ENCODE measurements at regions not wholly inside any gene's neighbourhood (a gene's known extent, or its start where the extent isn't known, plus 50 kb on each side); places are given as distances from the start of the nearest gene placed in this dataset.

- H3K9me3 Mint-ChIP-seq = peaks cover 4 to 6% of the 10 kb centered on the region in 2 experiments
- no peaks in the 10 kb centered on the region for H3K4me1 Mint-ChIP-seq
- H2BK120ac ChIP-seq (ENCODE audit: low read depth, low read length, poor library complexity, severe bottlenecking) = no peak overlapping the region
- no peaks in the 10 kb centered on the region for H4K20me1 ChIP-seq (ENCODE audit: control insufficient read depth, insufficient read depth, insufficient read length)
- H3K23me2 ChIP-seq (ENCODE audit: insufficient read length, low read depth, low read length, poor library complexity, severe bottlenecking) = no peaks in the 10 kb centered on the region
- no peak overlapping the region for H3T11ph ChIP-seq (ENCODE audit: low read length)
- H3K36me3 Mint-ChIP-seq (ENCODE audit: insufficient read depth in 1 of 3, low read depth in 3 of 3) = peaks cover 3 to 5% (median 5%) of the 10 kb centered on the region in 3 experiments; a peak in 5 of 7 replicates
- H3K9me3 ChIP-seq (ENCODE audit: control insufficient read depth, low read depth, low read length) = no peaks in the 10 kb centered on the region
- H2AK5ac ChIP-seq (ENCODE audit: insufficient read length, low read length) = no peak overlapping the region
- no peak overlapping the region for H3K27ac Mint-ChIP-seq
- no peak overlapping the region for H4K5ac ChIP-seq (ENCODE audit: insufficient read length, low read depth, low read length)
- H4K91ac ChIP-seq (ENCODE audit: insufficient read length, low read depth, low read length) = no peak overlapping the region
- H2AFZ ChIP-seq (ENCODE audit: low read length) = no peak overlapping the region
- no peak overlapping the region for H2BK15ac ChIP-seq (ENCODE audit: low read depth, low read length)
- H2BK12ac ChIP-seq (ENCODE audit: insufficient read length, low read depth, low read length) = no peak overlapping the region
- no peaks in the 10 kb centered on the region for H3K4me1 ChIP-seq (ENCODE audit: insufficient read depth, low read length)
- WGBS (ENCODE audit: extremely low coverage, insufficient read length, low lambda C conversion rate) = no CpG with 5 or more reads among the region's 4 CpGs
- no peak overlapping the region for H3K4me2 ChIP-seq (ENCODE audit: insufficient read depth, insufficient read length, low read length)
- H4K8ac ChIP-seq (replicated peaks; ENCODE audit: insufficient read length, low read depth, low read length) = no peak overlapping the region
- H3K27ac ChIP-seq (ENCODE audit: insufficient read length, low read depth, low read length) = no peak overlapping the region
- no peaks in the 10 kb centered on the region for H3K79me2 ChIP-seq (ENCODE audit: insufficient read depth, low read length)
- no peak for DNase-seq
- H3K27me3 Mint-ChIP-seq (ENCODE audit: low read depth) = no peaks in the 10 kb centered on the region; the same call in 1 of the 2 replicates
- no peak overlapping the region for H3K4me3 Mint-ChIP-seq
- H3K4ac ChIP-seq (ENCODE audit: low read depth, low read length) = no peak overlapping the region
- H3K23ac ChIP-seq (ENCODE audit: insufficient read length, low read depth, low read length) = no peak overlapping the region
- no peak overlapping the region for H3K9ac ChIP-seq (ENCODE audit: extremely low read depth, insufficient read length, low read length)
- no peak overlapping the region for H3K18ac ChIP-seq (ENCODE audit: insufficient read length, low read depth, low read length)
- no peaks in the 10 kb centered on the region for H3K79me1 ChIP-seq (ENCODE audit: insufficient read depth, low read depth, low read length, poor library complexity, severe bottlenecking)
- no peak overlapping the region for H3K14ac ChIP-seq (ENCODE audit: insufficient read depth, low read length)
- no peak overlapping the region for H2BK5ac ChIP-seq (ENCODE audit: insufficient read length, low read length)
- no peaks in the 10 kb centered on the region for H3K27me3 ChIP-seq (ENCODE audit: insufficient read depth, low read length)
- no peak overlapping the region for H3K56ac ChIP-seq (ENCODE audit: insufficient read length, low read depth, low read length)
- no peak for TF ChIP-seq CTCF (conservative IDR thresholded peaks at IDR 0.05)
- H2BK20ac ChIP-seq (ENCODE audit: low read depth, low read length, poor library complexity, severe bottlenecking) = no peak overlapping the region
These were observed 707.8 kb upstream of the SLC35B3 start for GRCh38 chr6:9143140-9143539.

All from H9 (cell line).